HG03066 (cell line): ENCODE measurements at regions not wholly inside any gene's neighbourhood (a gene's known extent, or its start where the extent isn't known, plus 50 kb on each side); places are given as distances from the start of the nearest gene placed in this dataset.
"Not testable (repeated sequence)": the region's sequence is repeated elsewhere in the genome, so short reads cannot be mapped to it uniquely, and the experiment has no call there.

Experiments used
- ATAC-seq: cut with Tn5 transposase; IDR thresholded peaks from one replicate; pipeline ENCODE4 v1.9.1; 2021; ENCODE audit warnings: low read depth; ENCODE audit not compliant: unreplicated experiment

- no peak for ATAC-seq
These were observed 857.9 kb downstream of the BRINP3 start for GRCh38 chr1:189619682-189620332.

- no peak for ATAC-seq
These were observed 857.2 kb downstream of the BRINP3 start for GRCh38 chr1:189620471-189620870.

- ATAC-seq, result no peak
These were observed 854.3 kb downstream of the BRINP3 start for GRCh38 chr1:189623336-189623735.

- ATAC-seq, result no peak
These were observed 850.2 kb downstream of the BRINP3 start for GRCh38 chr1:189627427-189627826.

GRCh38 chr1:189628857-189629256 lies 848.8 kb downstream of the BRINP3 start:
- ATAC-seq, result no peak

GRCh38 chr1:189633658-189634057 lies 844.0 kb downstream of the BRINP3 start:
- ATAC-seq, result no peak

- no peak for ATAC-seq
These were observed 840.6 kb downstream of the BRINP3 start for GRCh38 chr1:189637041-189637440.

- not testable (repeated sequence) for ATAC-seq
These were observed 833.5 kb downstream of the BRINP3 start for GRCh38 chr1:189644156-189644555.

GRCh38 chr1:189644970-189645369 lies 832.7 kb downstream of the BRINP3 start:
- ATAC-seq, result no peak

GRCh38 chr1:189646066-189646465 lies 831.6 kb downstream of the BRINP3 start:
- ATAC-seq, result no peak

GRCh38 chr1:189654906-189655305 lies 822.8 kb downstream of the BRINP3 start:
- no peak for ATAC-seq

- ATAC-seq, result no peak
These were observed 820.8 kb downstream of the BRINP3 start for GRCh38 chr1:189656628-189657530.

- no peak for ATAC-seq
These were observed 819.9 kb downstream of the BRINP3 start for GRCh38 chr1:189657715-189658114.

GRCh38 chr1:189658381-189658780 lies 819.3 kb downstream of the BRINP3 start:
- ATAC-seq, result no peak

GRCh38 chr1:189659731-189660130 lies 817.9 kb downstream of the BRINP3 start:
- no peak for ATAC-seq

GRCh38 chr1:189662190-189662589 lies 815.5 kb downstream of the BRINP3 start:
- ATAC-seq, result no peak

- ATAC-seq, result no peak
These were observed 807.8 kb downstream of the BRINP3 start for GRCh38 chr1:189669846-189670245.

GRCh38 chr1:189673217-189673616 lies 804.4 kb downstream of the BRINP3 start:
- ATAC-seq, result no peak

GRCh38 chr1:189675712-189676244 lies 801.9 kb downstream of the BRINP3 start:
- no peak for ATAC-seq

- ATAC-seq, result no peak
These were observed 798.9 kb downstream of the BRINP3 start for GRCh38 chr1:189678779-189679178.

GRCh38 chr1:189681252-189681919 lies 796.3 kb downstream of the BRINP3 start:
- ATAC-seq, result peak; percentile 78
